Stomach (tissue), 8 donors: ENCODE measurements at regions not wholly inside any gene's neighbourhood (a gene's known extent, or its start where the extent isn't known, plus 50 kb on each side); places are given as distances from the start of the nearest gene placed in this dataset.

Experiments
- DNase-seq, 2 donors: peaks; one replicate each; pipeline versions ENCODE4 v3.0.0 to v3.0.0-alpha.2; 2013 to 2019
- H3K27ac ChIP-seq, 5 donors: fragments of 200-600 bp in 4 of 5; sonication (generic) in 4 of 5; one replicate each; pipeline ENCODE4 v1.5.1; 2013 to 2019; ENCODE audit warnings: mild to moderate bottlenecking in 1 of 5, moderate library complexity in 1 of 5
- H3K27me3 ChIP-seq, 3 donors: fragments of 200-600 bp; sonication (generic); one replicate each; pipeline ENCODE4 v1.5.1; 2017 to 2019; ENCODE audit warnings: mixed run types in 1 of 3
- H3K36me3 ChIP-seq, 4 donors: fragments of 200-600 bp; sonication (generic); 1 replicate in 3 of 4; 2 replicates in 1 of 4; pipeline ENCODE4 v1.5.1; 2016 to 2019
- H3K4me1 ChIP-seq, 4 donors: fragments of 200-600 bp; sonication (generic); one replicate each; pipeline ENCODE4 v1.5.1; 2016 to 2019
- H3K4me3 ChIP-seq, 4 donors: fragments of 200-600 bp; sonication (generic) in 3 of 4; one replicate each; pipeline ENCODE4 v1.5.1; 2016 to 2019; ENCODE audit warnings: mild to moderate bottlenecking in 1 of 4
- H3K9me3 ChIP-seq, 4 donors: fragments of 200-600 bp; sonication (generic); one replicate each; pipeline ENCODE4 v1.5.1; 2016 to 2019
- EP300 ChIP-seq: sonication (generic); formaldehyde crosslinking; IDR thresholded peaks from one replicate; pipeline ENCODE4 v1.6.1; 2017; ENCODE audit warnings: antibody characterized with exemption
- POLR2A ChIP-seq, 4 donors: fragments of 450-650 bp; IDR thresholded peaks; one replicate each; pipeline ENCODE4 v1.6.1; 2016; ENCODE audit warnings: antibody characterized with exemption in 4 of 4, control low read depth in 2 of 4, mild to moderate bottlenecking in 1 of 4, moderate library complexity in 1 of 4
- POLR2AphosphoS5 ChIP-seq, 3 donors: sonication (generic); formaldehyde crosslinking; IDR thresholded peaks; one replicate each; pipeline ENCODE4 v1.6.1; 2016; ENCODE audit warnings: antibody characterized with exemption in 3 of 3
- WGBS, 5 donors: extraction: QIAGEN DNeasy Blood & Tissue Kit in 3 of 5; methylation state at CpG; one replicate each; pipeline versions ENCODE4 v1.1.5 to v1.1.7; 2013 to 2018; 5-methylcytosine and 5-hydroxymethylcytosine counted together
- intact Hi-C: fragments of 100-400 bp; cut with DNase I; formaldehyde crosslinking; loops from one replicate; pipeline ENCODE4 v1.15.1; 2023; ENCODE audit warnings: low total_unique reads
- TF ChIP-seq, protein P1 (sequence below), 7 experiments: fragments of 450-650 bp in 4 of 7; fragments of 200-600 bp in 3 of 7; sonication (generic) in 3 of 7; IDR thresholded peaks; one replicate each; pipeline ENCODE4 v1.5.1; 2016 to 2019; ENCODE audit warnings: antibody characterized with exemption in 7 of 7, control low read depth in 2 of 7, mild to moderate bottlenecking in 1 of 7
- donor health status: healthy with polysubstance abuse.
- donor health status: Bipolar disorder and iron deficiency.
- donor health status: healthy.

- Histone ChIP-seq H3K27me3 (no peaks in the 10 kb centered on the region), H3K4me3 (no peak overlapping the region), H3K4me1 (no peaks in the 10 kb centered on the region), H3K36me3 (no peaks in the 10 kb centered on the region), H3K9me3 (no peaks in the 10 kb centered on the region), H3K27ac (no peak overlapping the region)
- intact Hi-C loops: no loop called here
- TF ChIP-seq, protein P1, sequence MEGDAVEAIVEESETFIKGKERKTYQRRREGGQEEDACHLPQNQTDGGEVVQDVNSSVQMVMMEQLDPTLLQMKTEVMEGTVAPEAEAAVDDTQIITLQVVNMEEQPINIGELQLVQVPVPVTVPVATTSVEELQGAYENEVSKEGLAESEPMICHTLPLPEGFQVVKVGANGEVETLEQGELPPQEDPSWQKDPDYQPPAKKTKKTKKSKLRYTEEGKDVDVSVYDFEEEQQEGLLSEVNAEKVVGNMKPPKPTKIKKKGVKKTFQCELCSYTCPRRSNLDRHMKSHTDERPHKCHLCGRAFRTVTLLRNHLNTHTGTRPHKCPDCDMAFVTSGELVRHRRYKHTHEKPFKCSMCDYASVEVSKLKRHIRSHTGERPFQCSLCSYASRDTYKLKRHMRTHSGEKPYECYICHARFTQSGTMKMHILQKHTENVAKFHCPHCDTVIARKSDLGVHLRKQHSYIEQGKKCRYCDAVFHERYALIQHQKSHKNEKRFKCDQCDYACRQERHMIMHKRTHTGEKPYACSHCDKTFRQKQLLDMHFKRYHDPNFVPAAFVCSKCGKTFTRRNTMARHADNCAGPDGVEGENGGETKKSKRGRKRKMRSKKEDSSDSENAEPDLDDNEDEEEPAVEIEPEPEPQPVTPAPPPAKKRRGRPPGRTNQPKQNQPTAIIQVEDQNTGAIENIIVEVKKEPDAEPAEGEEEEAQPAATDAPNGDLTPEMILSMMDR (IDR thresholded peaks at IDR 0.05): no peak
- TF ChIP-seq POLR2AphosphoS5 (IDR thresholded peaks at IDR 0.05) (no peak), EP300 (no peak)
- WGBS, 5 donors: 84 to 96% (median 88%) methylated on average over 1 of the region's 1 CpG
- DNase-seq: no peak
Measured at GRCh38 chr13:62563251-62563650, 1147.6 kb upstream of the PCDH20 start.

DNA sequence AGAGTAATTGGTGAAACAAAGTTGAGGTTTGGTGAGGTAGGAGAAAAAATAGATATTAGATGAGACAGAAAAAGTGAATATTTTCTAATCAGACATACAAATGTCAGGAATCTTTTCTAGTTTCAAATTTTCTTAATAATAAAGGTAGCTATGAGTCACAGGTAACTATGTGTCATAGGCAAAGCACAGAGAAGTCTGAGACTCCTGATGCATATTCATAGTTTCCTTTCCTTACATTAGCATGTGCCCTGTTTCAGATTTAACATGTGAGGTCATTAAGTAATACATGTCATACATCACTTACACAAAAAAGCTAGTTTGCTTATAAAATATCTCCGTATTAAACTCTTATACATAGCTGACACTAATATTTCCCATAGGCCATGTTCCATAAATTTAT, 1141.3 kb upstream of the PCDH20 start:
- no peak overlapping the region for H3K4me3 ChIP-seq
- no peak for DNase-seq
- H3K36me3 ChIP-seq: no peaks in the 10 kb centered on the region
- intact Hi-C loops: no loop called here
- H3K27ac ChIP-seq: no peak overlapping the region
- no peaks in the 10 kb centered on the region for H3K4me1 ChIP-seq
- no peaks in the 10 kb centered on the region for H3K9me3 ChIP-seq
- no peaks in the 10 kb centered on the region for H3K27me3 ChIP-seq
- TF ChIP-seq POLR2A (IDR thresholded peaks at IDR 0.05) (no peak), POLR2AphosphoS5 (IDR thresholded peaks at IDR 0.05) (no peak), EP300 (no peak)
- TF ChIP-seq, protein P1 (IDR thresholded peaks at IDR 0.05): no peak
- WGBS, 5 donors: 77 to 85% (median 80%) methylated on average over 1 of the region's 1 CpG

DNA sequence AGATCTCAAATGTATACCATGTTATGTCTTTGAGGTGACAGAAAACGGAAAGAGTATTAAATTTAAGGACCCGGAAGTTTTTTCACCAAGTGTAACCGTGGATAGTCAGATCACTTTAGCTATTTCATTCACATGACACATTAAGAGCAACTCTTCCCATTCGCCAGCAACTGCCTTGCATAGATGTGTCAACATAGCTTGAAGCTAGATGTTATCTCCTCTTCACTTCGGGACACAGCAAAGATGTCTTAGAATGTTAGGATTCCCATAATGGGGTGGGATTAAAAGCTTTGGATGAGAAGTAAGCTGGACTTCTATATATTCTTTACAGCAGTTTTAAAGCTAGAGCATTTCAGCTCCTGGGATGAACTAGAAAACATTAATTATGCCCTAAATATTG, 1135.9 kb upstream of the PCDH20 start:
- TF ChIP-seq POLR2A (IDR thresholded peaks at IDR 0.05) (no peak), POLR2AphosphoS5 (IDR thresholded peaks at IDR 0.05) (no peak), EP300 (no peak)
- TF ChIP-seq, protein P1 (IDR thresholded peaks at IDR 0.05): no peak
- H3K9me3 ChIP-seq: no peaks in the 10 kb centered on the region
- H3K27me3 ChIP-seq: no peaks in the 10 kb centered on the region
- DNase-seq: no peak
- intact Hi-C loops: no loop called here
- no peak overlapping the region for H3K27ac ChIP-seq
- H3K4me1 ChIP-seq: no peaks in the 10 kb centered on the region
- 58 to 71% (median 59%) methylated on average over 5 of the region's 5 CpGs for WGBS, 5 donors
- no peaks in the 10 kb centered on the region for H3K36me3 ChIP-seq
- no peak overlapping the region for H3K4me3 ChIP-seq

DNA sequence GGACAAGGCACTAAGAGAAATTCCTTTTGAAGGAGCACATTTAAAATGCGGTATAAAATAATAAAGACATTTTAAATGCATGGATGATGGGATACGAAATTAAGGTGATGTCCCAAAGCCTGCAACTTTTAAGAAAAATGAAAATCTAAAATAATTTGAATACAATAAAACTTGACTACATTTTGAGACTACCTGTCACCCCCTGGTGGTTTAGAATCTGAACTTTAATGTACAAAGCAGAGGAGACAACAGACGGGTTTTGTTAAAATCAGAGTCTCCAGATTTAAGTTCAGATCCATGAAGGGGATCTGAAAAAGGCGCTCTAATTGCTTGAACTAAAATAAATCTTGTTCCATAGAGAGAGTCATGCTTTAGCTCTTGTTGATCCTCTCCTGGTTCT, 1129.3 kb upstream of the PCDH20 start:
- WGBS, 5 donors: 81 to 90% (median 84%) methylated on average over 4 of the region's 4 CpGs
- no peaks in the 10 kb centered on the region for H3K4me1 ChIP-seq
- H3K27me3 ChIP-seq: no peaks in the 10 kb centered on the region
- no peaks in the 10 kb centered on the region for H3K9me3 ChIP-seq
- H3K27ac ChIP-seq: no peak overlapping the region
- no peak for DNase-seq
- no peak overlapping the region for H3K4me3 ChIP-seq
- intact Hi-C loops: no loop called here
- H3K36me3 ChIP-seq: no peaks in the 10 kb centered on the region
- TF ChIP-seq, protein P1 (IDR thresholded peaks at IDR 0.05): no peak
- no peak for TF ChIP-seq POLR2AphosphoS5 (IDR thresholded peaks at IDR 0.05)
- no peak for TF ChIP-seq POLR2A (IDR thresholded peaks at IDR 0.05)
- TF ChIP-seq EP300: no peak
